Colonic mucosa (tissue), 4 donors: ENCODE measurements at regions not wholly inside any gene's neighbourhood (a gene's known extent, or its start where the extent isn't known, plus 50 kb on each side); places are given as distances from the start of the nearest gene placed in this dataset.

Source experiments
- DNase-seq: peaks from one replicate; pipeline ENCODE4 v3.0.0-alpha.2; 2020
- H3K27ac ChIP-seq: fragments of 200-600 bp; one replicate; pipeline ENCODE4 v1.8.0; 2021
- H3K27me3 ChIP-seq: fragments of 200-600 bp; one replicate; pipeline ENCODE4 v1.8.0; 2021
- H3K36me3 ChIP-seq: fragments of 200-600 bp; one replicate; pipeline ENCODE4 v1.8.0; 2021
- H3K4me1 ChIP-seq: fragments of 200-600 bp; one replicate; pipeline ENCODE4 v1.8.0; 2021; ENCODE audit warnings: mild to moderate bottlenecking
- H3K4me3 ChIP-seq: fragments of 200-600 bp; one replicate; pipeline ENCODE4 v1.8.0; 2021
- H3K9ac ChIP-seq, 2 donors: one replicate each; pipeline ENCODE4 v1.7.0; 2013; ENCODE audit warnings: control low read depth in 2 of 2, low read depth in 2 of 2, low read length in 2 of 2
- H3K9me3 ChIP-seq: fragments of 200-600 bp; one replicate; pipeline ENCODE4 v1.8.0; 2021
- intact Hi-C: fragments of 100-400 bp; cut with DNase I; formaldehyde crosslinking; loops from one replicate; pipeline ENCODE4 v1.14.1; 2022
- TF ChIP-seq, protein P1 (sequence below): fragments of 200-600 bp; IDR thresholded peaks from one replicate; pipeline ENCODE4 v1.8.0; 2022; ENCODE audit warnings: antibody characterized with exemption, mild to moderate bottlenecking
- donor health status: healthy.
- donor health status: DM: no; HTN: no; CAD: no.
- donor health status: DM: no; HTN: no; CAD: no.

DNA sequence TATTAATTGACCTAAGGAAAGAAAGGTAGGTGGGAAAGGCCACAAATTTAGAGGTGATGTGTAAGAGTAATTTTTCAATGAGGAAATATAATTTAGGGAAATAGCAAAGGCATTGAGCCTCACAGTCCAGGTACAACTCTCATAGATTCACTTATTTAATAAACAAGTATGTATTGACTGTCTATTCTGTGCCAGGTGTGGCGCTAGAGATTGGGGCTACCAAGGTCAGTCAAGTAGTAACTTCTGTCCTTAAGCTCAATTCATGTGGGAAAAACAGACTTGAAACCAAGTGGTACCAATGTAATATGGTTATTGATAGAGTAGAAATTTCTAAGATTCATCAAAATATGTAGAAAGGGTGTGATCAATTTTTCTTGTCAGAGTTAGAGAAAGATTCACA lies 257.5 kb downstream of the C4orf33 start:
- intact Hi-C loops: no loop called here
- no peak overlapping the region for H3K27ac ChIP-seq

DNA sequence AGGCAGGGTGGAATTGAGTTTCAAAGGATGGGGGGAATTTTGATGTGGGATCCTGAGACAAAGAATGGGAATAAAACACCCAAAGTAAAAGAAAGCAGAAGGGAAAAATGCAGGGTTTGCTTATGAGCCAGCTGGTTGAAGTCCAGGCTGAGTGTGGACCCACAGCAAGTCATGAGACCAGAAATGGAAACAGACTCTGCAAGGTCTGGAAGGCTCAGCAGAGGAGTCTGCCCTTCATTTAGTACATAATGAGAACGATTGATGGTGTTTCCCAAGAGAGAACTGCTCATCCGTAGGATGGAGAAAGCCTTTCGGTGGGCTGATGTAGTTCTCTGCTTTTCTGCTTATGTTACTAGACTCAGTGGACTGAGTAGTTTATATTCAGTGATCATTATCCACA lies 259.1 kb downstream of the C4orf33 start:
- H3K4me3 ChIP-seq: no peak overlapping the region
- H3K27me3 ChIP-seq: no peaks in the 10 kb centered on the region
- no peak overlapping the region for H3K27ac ChIP-seq
- DNase-seq: no peak
- H3K4me1 ChIP-seq: no peaks in the 10 kb centered on the region
- TF ChIP-seq, protein P1, sequence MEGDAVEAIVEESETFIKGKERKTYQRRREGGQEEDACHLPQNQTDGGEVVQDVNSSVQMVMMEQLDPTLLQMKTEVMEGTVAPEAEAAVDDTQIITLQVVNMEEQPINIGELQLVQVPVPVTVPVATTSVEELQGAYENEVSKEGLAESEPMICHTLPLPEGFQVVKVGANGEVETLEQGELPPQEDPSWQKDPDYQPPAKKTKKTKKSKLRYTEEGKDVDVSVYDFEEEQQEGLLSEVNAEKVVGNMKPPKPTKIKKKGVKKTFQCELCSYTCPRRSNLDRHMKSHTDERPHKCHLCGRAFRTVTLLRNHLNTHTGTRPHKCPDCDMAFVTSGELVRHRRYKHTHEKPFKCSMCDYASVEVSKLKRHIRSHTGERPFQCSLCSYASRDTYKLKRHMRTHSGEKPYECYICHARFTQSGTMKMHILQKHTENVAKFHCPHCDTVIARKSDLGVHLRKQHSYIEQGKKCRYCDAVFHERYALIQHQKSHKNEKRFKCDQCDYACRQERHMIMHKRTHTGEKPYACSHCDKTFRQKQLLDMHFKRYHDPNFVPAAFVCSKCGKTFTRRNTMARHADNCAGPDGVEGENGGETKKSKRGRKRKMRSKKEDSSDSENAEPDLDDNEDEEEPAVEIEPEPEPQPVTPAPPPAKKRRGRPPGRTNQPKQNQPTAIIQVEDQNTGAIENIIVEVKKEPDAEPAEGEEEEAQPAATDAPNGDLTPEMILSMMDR: no peak
- intact Hi-C loops: no loop called here
- H3K9me3 ChIP-seq: no peaks in the 10 kb centered on the region
- no peaks in the 10 kb centered on the region for H3K36me3 ChIP-seq
- no peak overlapping the region for H3K9ac ChIP-seq

More for the DNA sequence above, 257.5 kb downstream of the C4orf33 start:
- no peaks in the 10 kb centered on the region for H3K9me3 ChIP-seq
- H3K9ac ChIP-seq: no peak overlapping the region
- DNase-seq: no peak
- H3K36me3 ChIP-seq: no peaks in the 10 kb centered on the region
- H3K4me3 ChIP-seq: no peak overlapping the region
- H3K27me3 ChIP-seq: no peaks in the 10 kb centered on the region
- TF ChIP-seq, protein P1: no peak
- H3K4me1 ChIP-seq: no peaks in the 10 kb centered on the region

DNA sequence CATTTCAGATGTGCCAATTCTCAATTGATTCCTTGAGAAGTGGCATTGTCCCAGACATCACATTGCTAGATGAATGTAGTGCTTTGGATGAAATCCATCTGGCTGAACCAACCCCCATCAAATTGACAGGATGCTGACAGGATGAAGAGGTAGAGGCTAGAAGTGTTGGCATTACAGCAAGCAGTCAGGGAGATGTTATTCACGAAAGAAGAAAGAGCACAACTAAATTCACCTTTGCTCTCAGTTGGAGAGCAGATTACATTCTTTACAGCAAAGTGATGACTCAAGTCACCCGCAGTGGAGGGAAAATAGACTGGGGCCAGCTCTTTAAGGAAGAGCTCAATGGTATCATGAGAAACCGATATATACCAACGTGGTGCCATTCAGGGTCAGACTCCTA lies 259.6 kb downstream of the C4orf33 start:
- intact Hi-C loops: no loop called here
- TF ChIP-seq, protein P1: no peak
- H3K4me1 ChIP-seq: no peaks in the 10 kb centered on the region

DNA sequence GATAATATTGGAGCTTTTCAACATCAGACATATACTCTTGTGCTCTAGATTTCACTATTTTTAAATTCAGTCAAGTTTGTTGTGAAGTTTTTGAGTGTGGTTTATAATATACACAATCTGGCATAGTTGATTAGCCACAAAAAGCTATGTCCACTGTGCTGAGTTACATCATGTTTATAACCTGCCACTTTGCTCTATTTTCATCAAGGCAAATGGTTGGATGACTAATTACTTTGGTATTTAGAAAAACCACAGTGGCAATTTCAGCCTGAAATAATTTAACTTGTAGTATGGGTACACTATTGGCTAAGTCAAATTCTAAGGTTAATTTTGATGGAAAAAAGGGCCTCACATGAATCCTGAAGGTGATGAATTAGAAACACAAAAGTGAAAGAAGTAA lies 262.6 kb downstream of the C4orf33 start:
- Histone ChIP-seq H3K9me3 (no peaks in the 10 kb centered on the region), H3K36me3 (no peaks in the 10 kb centered on the region), H3K9ac (no peak overlapping the region), H3K4me1 (no peaks in the 10 kb centered on the region), H3K27me3 (no peaks in the 10 kb centered on the region), H3K27ac (no peak overlapping the region), H3K4me3 (no peak overlapping the region)
- intact Hi-C loops: no loop called here
- DNase-seq: no peak
- TF ChIP-seq, protein P1: no peak

More for the DNA sequence above, 259.6 kb downstream of the C4orf33 start:
- Histone ChIP-seq H3K9ac (no peak overlapping the region), H3K9me3 (no peaks in the 10 kb centered on the region), H3K4me3 (no peak overlapping the region), H3K27me3 (no peaks in the 10 kb centered on the region), H3K27ac (no peak overlapping the region), H3K36me3 (no peaks in the 10 kb centered on the region)
- no peak for DNase-seq

DNA sequence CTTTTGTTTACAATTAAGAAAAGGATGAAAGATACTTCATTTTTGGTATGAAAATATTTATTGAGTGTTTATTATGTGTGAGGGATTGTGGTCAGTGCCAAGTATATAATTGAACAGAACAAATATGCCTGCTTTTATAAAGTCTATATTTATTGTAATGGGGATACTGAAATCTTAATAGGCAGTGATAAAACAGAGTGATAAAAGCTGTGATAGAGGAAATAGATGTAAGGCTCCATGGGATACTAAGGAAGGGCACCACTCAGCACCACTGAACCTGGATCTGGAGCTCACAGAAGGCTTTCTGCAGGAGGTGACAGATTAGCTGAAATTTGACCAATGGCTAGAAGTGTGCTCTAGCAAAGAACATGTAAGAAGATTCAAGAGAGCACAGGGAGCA lies 263.5 kb downstream of the C4orf33 start:
- Histone ChIP-seq H3K4me1 (no peaks in the 10 kb centered on the region), H3K27me3 (no peaks in the 10 kb centered on the region), H3K4me3 (no peak overlapping the region), H3K9ac (no peak overlapping the region), H3K27ac (no peak overlapping the region), H3K36me3 (no peaks in the 10 kb centered on the region), H3K9me3 (no peaks in the 10 kb centered on the region)
- TF ChIP-seq, protein P1: no peak
- no peak for DNase-seq
- intact Hi-C loops: no loop called here
